ENCODE measurements at regions not wholly inside any gene's neighbourhood (a gene's known extent, or its start where the extent isn't known, plus 50 kb on each side); places are given as distances from the start of the nearest gene placed in this dataset.

DNA sequence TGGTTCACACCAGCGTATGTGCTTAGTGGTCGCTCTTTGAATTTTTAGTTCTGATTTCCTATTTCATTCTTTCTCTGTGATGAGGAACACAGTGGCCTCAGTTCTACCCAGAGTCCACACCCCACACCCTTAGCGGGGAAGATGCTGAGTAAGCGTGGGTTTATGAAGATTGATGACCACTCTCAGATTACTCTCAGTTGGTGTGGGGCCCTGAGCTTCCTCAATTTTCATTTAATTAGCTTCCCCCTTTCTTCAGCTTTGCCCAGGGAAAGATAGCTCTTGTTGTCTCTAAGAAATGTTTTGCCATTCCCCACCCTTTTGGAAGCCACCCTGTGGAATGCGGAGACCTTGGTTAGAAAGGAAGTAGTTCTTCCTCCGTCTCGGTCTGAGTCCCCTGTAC, 299.9 kb upstream of the PROX1 start:
- TF ChIP-seq, protein P1, sequence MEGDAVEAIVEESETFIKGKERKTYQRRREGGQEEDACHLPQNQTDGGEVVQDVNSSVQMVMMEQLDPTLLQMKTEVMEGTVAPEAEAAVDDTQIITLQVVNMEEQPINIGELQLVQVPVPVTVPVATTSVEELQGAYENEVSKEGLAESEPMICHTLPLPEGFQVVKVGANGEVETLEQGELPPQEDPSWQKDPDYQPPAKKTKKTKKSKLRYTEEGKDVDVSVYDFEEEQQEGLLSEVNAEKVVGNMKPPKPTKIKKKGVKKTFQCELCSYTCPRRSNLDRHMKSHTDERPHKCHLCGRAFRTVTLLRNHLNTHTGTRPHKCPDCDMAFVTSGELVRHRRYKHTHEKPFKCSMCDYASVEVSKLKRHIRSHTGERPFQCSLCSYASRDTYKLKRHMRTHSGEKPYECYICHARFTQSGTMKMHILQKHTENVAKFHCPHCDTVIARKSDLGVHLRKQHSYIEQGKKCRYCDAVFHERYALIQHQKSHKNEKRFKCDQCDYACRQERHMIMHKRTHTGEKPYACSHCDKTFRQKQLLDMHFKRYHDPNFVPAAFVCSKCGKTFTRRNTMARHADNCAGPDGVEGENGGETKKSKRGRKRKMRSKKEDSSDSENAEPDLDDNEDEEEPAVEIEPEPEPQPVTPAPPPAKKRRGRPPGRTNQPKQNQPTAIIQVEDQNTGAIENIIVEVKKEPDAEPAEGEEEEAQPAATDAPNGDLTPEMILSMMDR (conservative IDR thresholded peaks at IDR 0.05; ENCODE audit: low read length), result no peak
- TF ChIP-seq EZH2phosphoT487 (IDR thresholded peaks at IDR 0.05; ENCODE audit: borderline replicate concordance, low read depth, low read length), result no peak
